ENCODE measurements at regions not wholly inside any gene's neighbourhood (a gene's known extent, or its start where the extent isn't known, plus 50 kb on each side); places are given as distances from the start of the nearest gene placed in this dataset.

GRCh38 chr1:5291889-5292288 is 637.5 kb downstream of the AJAP1 start:
- DNase-seq (ENCODE audit: low read depth, low spot score): no peak

- no peak for DNase-seq (ENCODE audit: low read depth, low spot score)
These were observed 633.1 kb downstream of the AJAP1 start for GRCh38 chr1:5287178-5288150.

GRCh38 chr1:5286244-5286643 is 631.8 kb downstream of the AJAP1 start:
- DNase-seq (ENCODE audit: low read depth, low spot score): no peak

GRCh38 chr1:5274527-5274926 is 620.1 kb downstream of the AJAP1 start:
- DNase-seq (ENCODE audit: low read depth, low spot score): no peak

- DNase-seq (ENCODE audit: low read depth, low spot score): no peak
These were observed 619.0 kb downstream of the AJAP1 start for GRCh38 chr1:5273280-5274003.

GRCh38 chr1:5272325-5272724 is 617.9 kb downstream of the AJAP1 start:
- DNase-seq (ENCODE audit: low read depth, low spot score): no peak

- no peak for DNase-seq (ENCODE audit: low read depth, low spot score)
These were observed 616.9 kb downstream of the AJAP1 start for GRCh38 chr1:5271264-5271663.

- DNase-seq (ENCODE audit: low read depth, low spot score): no peak
These were observed 615.5 kb downstream of the AJAP1 start for GRCh38 chr1:5269901-5270300.

GRCh38 chr1:5267603-5268235 is 613.3 kb downstream of the AJAP1 start:
- no peak for DNase-seq (ENCODE audit: low read depth, low spot score)

- DNase-seq (ENCODE audit: low read depth, low spot score): no peak
These were observed 611.1 kb downstream of the AJAP1 start for GRCh38 chr1:5265438-5266075.

- no peak for DNase-seq (ENCODE audit: low read depth, low spot score)
These were observed 610.1 kb downstream of the AJAP1 start for GRCh38 chr1:5264476-5264875.

- DNase-seq (ENCODE audit: low read depth, low spot score): no peak
These were observed 602.4 kb downstream of the AJAP1 start for GRCh38 chr1:5256793-5257192.

- no peak for DNase-seq (ENCODE audit: low read depth, low spot score)
These were observed 600.6 kb downstream of the AJAP1 start for GRCh38 chr1:5254975-5255374.

- DNase-seq (ENCODE audit: low read depth, low spot score): no peak
These were observed 599.8 kb downstream of the AJAP1 start for GRCh38 chr1:5254131-5254725.

GRCh38 chr1:5253036-5253435 is 598.6 kb downstream of the AJAP1 start:
- DNase-seq (ENCODE audit: low read depth, low spot score): no peak

- no peak for DNase-seq (ENCODE audit: low read depth, low spot score)
These were observed 595.9 kb downstream of the AJAP1 start for GRCh38 chr1:5250336-5250735.

- no peak for DNase-seq (ENCODE audit: low read depth, low spot score)
These were observed 590.9 kb downstream of the AJAP1 start for GRCh38 chr1:5245348-5245747.

- DNase-seq (ENCODE audit: low read depth, low spot score): no peak
These were observed 590.3 kb downstream of the AJAP1 start for GRCh38 chr1:5244631-5245285.

GRCh38 chr1:5242850-5243249 is 588.4 kb downstream of the AJAP1 start:
- DNase-seq (ENCODE audit: low read depth, low spot score): no peak

GRCh38 chr1:5239911-5240310 is 585.5 kb downstream of the AJAP1 start:
- no peak for DNase-seq (ENCODE audit: low read depth, low spot score)
